Nephron progenitor cell (in vitro differentiated cells): ENCODE measurements at regions not wholly inside any gene's neighbourhood (a gene's known extent, or its start where the extent isn't known, plus 50 kb on each side); places are given as distances from the start of the nearest gene placed in this dataset.

Experiments
- DNase-seq: peaks from one replicate; pipeline ENCODE4 v3.0.0; 2021
- H3K27ac Mint-ChIP-seq: 2 replicates; pipeline ENCODE4 v1.8.0; 2021; ENCODE audit warnings: mild to moderate bottlenecking, moderate library complexity, mixed read lengths
- H3K27me3 Mint-ChIP-seq: 2 replicates; pipeline ENCODE4 v1.8.0; 2021; ENCODE audit warnings: mild to moderate bottlenecking, low read depth, mixed read lengths; ENCODE audit not compliant: poor library complexity
- H3K36me3 Mint-ChIP-seq: 2 replicates; pipeline ENCODE4 v1.8.0; 2021; ENCODE audit warnings: low read depth, mixed read lengths
- H3K4me1 Mint-ChIP-seq: 2 replicates; pipeline ENCODE4 v1.8.0; 2021; ENCODE audit warnings: mixed read lengths
- H3K4me3 Mint-ChIP-seq: 2 replicates; pipeline ENCODE4 v1.8.0; 2021; ENCODE audit warnings: mild to moderate bottlenecking, moderate library complexity, mixed read lengths
- H3K9me3 Mint-ChIP-seq: 2 replicates; pipeline ENCODE4 v1.8.0; 2021; ENCODE audit warnings: mild to moderate bottlenecking, moderate library complexity, mixed read lengths
- TF ChIP-seq, protein P1 (sequence below): fragments of 200-600 bp; sonication (generic); IDR thresholded peaks from 2 replicates; pipeline ENCODE4 v1.5.0; 2021; ENCODE audit warnings: antibody characterized with exemption

- TF ChIP-seq, protein P1, sequence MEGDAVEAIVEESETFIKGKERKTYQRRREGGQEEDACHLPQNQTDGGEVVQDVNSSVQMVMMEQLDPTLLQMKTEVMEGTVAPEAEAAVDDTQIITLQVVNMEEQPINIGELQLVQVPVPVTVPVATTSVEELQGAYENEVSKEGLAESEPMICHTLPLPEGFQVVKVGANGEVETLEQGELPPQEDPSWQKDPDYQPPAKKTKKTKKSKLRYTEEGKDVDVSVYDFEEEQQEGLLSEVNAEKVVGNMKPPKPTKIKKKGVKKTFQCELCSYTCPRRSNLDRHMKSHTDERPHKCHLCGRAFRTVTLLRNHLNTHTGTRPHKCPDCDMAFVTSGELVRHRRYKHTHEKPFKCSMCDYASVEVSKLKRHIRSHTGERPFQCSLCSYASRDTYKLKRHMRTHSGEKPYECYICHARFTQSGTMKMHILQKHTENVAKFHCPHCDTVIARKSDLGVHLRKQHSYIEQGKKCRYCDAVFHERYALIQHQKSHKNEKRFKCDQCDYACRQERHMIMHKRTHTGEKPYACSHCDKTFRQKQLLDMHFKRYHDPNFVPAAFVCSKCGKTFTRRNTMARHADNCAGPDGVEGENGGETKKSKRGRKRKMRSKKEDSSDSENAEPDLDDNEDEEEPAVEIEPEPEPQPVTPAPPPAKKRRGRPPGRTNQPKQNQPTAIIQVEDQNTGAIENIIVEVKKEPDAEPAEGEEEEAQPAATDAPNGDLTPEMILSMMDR = no peak
- H3K9me3 Mint-ChIP-seq = peaks cover 14% of the 10 kb centered on the region
- H3K4me1 Mint-ChIP-seq = peaks cover 14% of the 10 kb centered on the region
- H3K4me3 Mint-ChIP-seq = no peak overlapping the region
- peaks cover 9% of the 10 kb centered on the region for H3K27me3 Mint-ChIP-seq
- DNase-seq = no peak
- no peak overlapping the region for H3K27ac Mint-ChIP-seq
- H3K36me3 Mint-ChIP-seq = peaks cover 4% of the 10 kb centered on the region
Measured at GRCh38 chr1:220955116-220955515, 75.9 kb downstream of the HLX start.

DNA sequence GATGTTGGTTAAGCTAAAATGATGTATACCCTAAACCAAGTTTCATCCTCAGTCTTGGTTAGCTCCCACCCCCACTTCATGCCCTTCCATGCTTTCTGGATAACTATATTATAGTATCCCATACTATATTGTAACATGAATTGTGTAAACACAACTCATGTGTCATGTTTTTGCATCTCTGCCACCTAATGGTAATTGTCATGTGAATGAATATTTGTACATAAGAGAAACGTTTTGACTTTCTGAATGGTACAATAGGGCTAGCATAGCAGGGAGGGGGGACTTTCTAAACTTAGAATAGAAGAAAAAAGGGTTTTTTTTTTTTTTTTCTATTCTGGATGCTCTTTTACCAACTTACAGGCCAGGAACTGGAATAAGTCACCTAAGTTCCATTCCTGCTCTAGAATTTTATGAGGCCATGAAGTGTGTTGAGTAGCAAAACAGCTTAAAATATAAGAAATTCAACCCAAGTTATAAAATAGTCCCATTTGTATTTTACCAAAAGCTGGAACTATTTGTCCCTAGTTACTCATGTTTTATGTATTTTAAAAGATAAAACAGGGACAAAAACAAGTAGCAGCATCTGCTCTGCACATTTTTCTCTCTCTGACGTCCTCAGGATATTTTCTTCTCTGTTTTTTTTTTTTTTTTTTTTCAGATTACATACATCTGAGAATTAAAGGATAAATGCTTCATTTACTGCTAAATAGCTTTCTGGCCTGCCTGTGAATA is 77.4 kb downstream of the HLX start:
- Mint-ChIP-seq H3K9me3 (no peaks in the 10 kb centered on the region), H3K36me3 (no peaks in the 10 kb centered on the region), H3K27me3 (peaks cover 9% of the 10 kb centered on the region), H3K27ac (no peak overlapping the region), H3K4me1 (peaks cover 14% of the 10 kb centered on the region), H3K4me3 (no peak overlapping the region)
- no peak for DNase-seq
- TF ChIP-seq, protein P1 = no peak

- H3K27me3 Mint-ChIP-seq = peaks cover 9% of the 10 kb centered on the region
- TF ChIP-seq, protein P1 = no peak
- H3K4me1 Mint-ChIP-seq = peaks cover 14% of the 10 kb centered on the region
- H3K9me3 Mint-ChIP-seq = no peaks in the 10 kb centered on the region
- no peak overlapping the region for H3K27ac Mint-ChIP-seq
- H3K36me3 Mint-ChIP-seq = no peaks in the 10 kb centered on the region
- H3K4me3 Mint-ChIP-seq = no peak overlapping the region
- DNase-seq = no peak
Measured at GRCh38 chr1:220957233-220957605, 78.0 kb downstream of the HLX start.

DNA sequence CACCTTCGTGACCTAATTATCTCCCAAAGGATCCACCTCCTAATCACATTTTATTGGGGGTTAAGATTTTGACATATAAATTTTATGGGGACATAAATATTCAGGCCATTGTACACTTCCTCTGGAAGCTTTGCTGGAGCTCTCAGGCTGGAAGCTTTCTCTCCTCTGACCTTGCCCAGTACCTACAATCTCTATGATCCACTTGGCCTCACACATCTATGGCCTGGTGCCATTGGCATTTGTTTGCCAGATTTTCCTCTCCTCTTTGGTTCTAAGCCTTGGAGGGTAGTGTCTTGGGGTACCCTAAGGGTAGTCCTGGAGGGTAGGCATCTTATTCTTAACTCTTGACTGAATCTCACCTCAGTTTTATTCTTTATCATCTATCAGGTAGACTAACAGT is 79.0 kb downstream of the HLX start:
- Mint-ChIP-seq H3K4me1 (peaks cover 8% of the 10 kb centered on the region), H3K36me3 (no peaks in the 10 kb centered on the region), H3K4me3 (no peak overlapping the region), H3K9me3 (peaks cover 4% of the 10 kb centered on the region), H3K27me3 (peaks cover 9% of the 10 kb centered on the region), H3K27ac (no peak overlapping the region)
- TF ChIP-seq, protein P1 = no peak
- DNase-seq = no peak

DNA sequence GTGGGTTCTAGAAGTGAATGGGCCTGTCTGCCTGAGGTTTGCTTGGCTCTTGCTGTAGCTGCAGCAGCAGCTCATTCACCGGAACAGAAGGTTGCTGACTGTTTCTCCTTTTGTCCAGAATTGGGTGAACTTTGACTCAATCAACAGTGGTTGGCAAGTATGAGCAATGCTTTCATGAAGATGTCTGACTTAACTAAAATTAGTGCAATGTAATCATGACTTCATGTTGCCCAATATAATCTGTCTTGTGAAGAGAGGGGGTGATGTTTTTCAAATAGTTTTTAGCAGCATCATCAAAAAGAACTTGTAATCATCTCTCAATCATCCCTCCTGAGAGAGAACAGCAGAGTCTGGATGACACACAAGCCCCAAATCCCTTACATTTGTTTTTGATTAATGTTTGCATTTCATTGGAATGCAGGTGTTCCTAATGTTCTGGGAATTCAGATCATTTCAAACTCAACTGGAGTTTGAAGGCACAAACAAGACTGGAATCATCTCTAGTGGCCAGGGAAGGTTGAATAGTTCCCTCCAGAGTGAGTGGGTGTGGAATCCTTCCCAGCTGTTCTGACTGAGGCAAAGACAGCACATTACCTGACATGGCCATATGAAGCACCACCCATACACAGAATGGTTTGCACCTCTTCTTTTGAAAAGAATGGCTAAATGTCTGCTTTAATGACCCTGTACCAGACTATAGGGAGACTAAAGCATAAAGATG is 82.9 kb downstream of the HLX start:
- Mint-ChIP-seq H3K4me1 (peaks cover 12% of the 10 kb centered on the region), H3K9me3 (peaks cover 22% of the 10 kb centered on the region), H3K36me3 (no peaks in the 10 kb centered on the region), H3K27me3 (peaks cover 13% of the 10 kb centered on the region), H3K27ac (no peak overlapping the region), H3K4me3 (no peak overlapping the region)
- TF ChIP-seq, protein P1 = no peak
- no peak for DNase-seq
